ENCODE measurements at regions not wholly inside any gene's neighbourhood (a gene's known extent, or its start where the extent isn't known, plus 50 kb on each side); places are given as distances from the start of the nearest gene placed in this dataset.

GRCh38 chrX:55867181-55867651 is 149.7 kb downstream of the RRAGB start:
- Histone ChIP-seq H3K79me2 (ENCODE audit: control insufficient read depth, insufficient read depth, low read length) (no peaks in the 10 kb centered on the region), H3K9me3 (replicated peaks; ENCODE audit: control insufficient read depth, insufficient read depth, low read depth, low read length) (no peaks in the 10 kb centered on the region), H3K9me1 (ENCODE audit: control insufficient read depth, insufficient read depth, low read length) (no peaks in the 10 kb centered on the region), H4K20me1 (replicated peaks; ENCODE audit: control insufficient read depth, insufficient read depth, low read length) (no peaks in the 10 kb centered on the region), H3K27ac (ENCODE audit: extremely low read depth, low read depth, low read length) (no peak overlapping the region), H3K9ac (ENCODE audit: insufficient read depth in 1 of 2, low read depth in 2 of 2, low read length in 2 of 2) (no peak overlapping the region), H3K4me2 (ENCODE audit: insufficient read depth, low read length) (no peak overlapping the region), H3K27me3 (ENCODE audit: control insufficient read depth in 2 of 2, insufficient read depth in 2 of 2, low read length in 2 of 2) (no peaks in the 10 kb centered on the region), H3K4me3 (no peak overlapping the region), H3K36me3 (ENCODE audit: control insufficient read depth, insufficient read depth, low read length) (no peaks in the 10 kb centered on the region), H3K4me1 (replicated peaks in 1 of 2; ENCODE audit: control insufficient read depth in 2 of 2, insufficient read depth in 2 of 2, low read length in 2 of 2) (no peaks in the 10 kb centered on the region), H2AFZ (ENCODE audit: low read depth, low read length) (no peak overlapping the region)
- BruUV-seq (replicated peaks), result no TSS peak
- ChIA-PET CTCF (ENCODE audit: low intra/inter-chr PET ratio) (no interaction called here), POLR2A (no interaction called here)
- DNase-seq (ENCODE audit: extremely low read depth in 1 of 4, low spot score in 3 of 4) (peak in 1 of 4 experiments; percentile 0), ATAC-seq (no peak), FAIRE-seq (no peak)
- in situ Hi-C loops (cut with MboI), result no loop called here
- WGBS (ENCODE audit: insufficient coverage, low coverage, missing lambda C conversion rate), result 7% methylated on average over 1 of the region's 1 CpG
- TF ChIP-seq MCM3 (IDR thresholded peaks at IDR 0.05) (no peak), RBBP5 (IDR thresholded peaks at IDR 0.05; ENCODE audit: borderline replicate concordance, insufficient read depth, low read length, poor library complexity, severe bottlenecking) (no peak), E4F1 (CRISPR knock-in tag; IDR thresholded peaks at IDR 0.05; ENCODE audit: borderline replicate concordance) (no peak), NFIC (IDR thresholded peaks at IDR 0.05) (peak; percentile 42), KAT2B (IDR thresholded peaks at IDR 0.05; ENCODE audit: low read depth, low read length) (no peak)
- intact Hi-C loops (cut with micrococcal nuclease), result no loop called here

Measured in K562 (cell line).